ENCODE measurements at regions not wholly inside any gene's neighbourhood (a gene's known extent, or its start where the extent isn't known, plus 50 kb on each side); places are given as distances from the start of the nearest gene placed in this dataset.

DNA sequence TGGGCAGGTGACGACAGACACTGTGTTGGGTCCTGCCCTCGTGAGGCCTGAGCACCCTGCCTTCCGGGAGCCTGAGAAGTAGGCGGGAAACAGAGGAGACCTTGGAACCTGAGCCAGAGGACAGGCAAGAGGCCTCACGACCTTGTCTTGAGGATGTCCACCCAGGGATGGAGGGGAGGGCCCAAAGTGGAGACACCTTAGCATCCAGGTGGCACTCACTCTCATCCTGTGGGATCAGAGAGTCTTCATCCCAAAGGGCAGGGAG lies 347.2 kb downstream of the NPHP4 start:
- Histone ChIP-seq H3K79me2 (ENCODE audit: insufficient read depth, low read length) (no peaks in the 10 kb centered on the region), H3K27me3 (ENCODE audit: control insufficient read depth in 2 of 2, insufficient read depth in 2 of 2, low read length in 2 of 2) (no peaks in the 10 kb centered on the region), H3K4me3 (replicated peaks in 1 of 3; ENCODE audit: low read depth in 2 of 3, low read length in 3 of 3) (no peak overlapping the region), H3K36me3 (replicated peaks in 1 of 2; ENCODE audit: control insufficient read depth in 1 of 2, insufficient read depth in 2 of 2, low read length in 2 of 2) (no peaks in the 10 kb centered on the region), H3K4me1 (ENCODE audit: control insufficient read depth in 1 of 2, insufficient read depth in 2 of 2, low read length in 2 of 2) (no peaks in the 10 kb centered on the region), H3K9ac (ENCODE audit: insufficient read depth, low read length, poor library complexity, severe bottlenecking) (no peak overlapping the region), H2AFZ (ENCODE audit: insufficient read depth, low read depth, low read length, poor library complexity, severe bottlenecking) (no peak overlapping the region), H3K9me3 (replicated peaks in 1 of 2; ENCODE audit: control insufficient read depth in 1 of 2, insufficient read depth in 1 of 2, low read length in 2 of 2) (peaks cover 0 to 15% of the 10 kb centered on the region in 2 donors), H3K27ac (ENCODE audit: low read depth in 1 of 2, low read length in 2 of 2) (no peak overlapping the region), H3K4me2 (replicated peaks; ENCODE audit: extremely low read depth, low read length, poor library complexity, severe bottlenecking) (no peak overlapping the region), H4K20me1 (ENCODE audit: insufficient read depth, low read length) (no peaks in the 10 kb centered on the region)
- intact Hi-C loops (cut with micrococcal nuclease), result no loop called here
- peaks cover 12 to 14% (median 12%) of the 10 kb centered on the region in 3 donors for H3K27me3 Mint-ChIP-seq (ENCODE audit: low read depth in 3 of 3)
- H3K4me3 Mint-ChIP-seq, result no peak overlapping the region
- DNase-seq, result no peak
- no peaks in the 10 kb centered on the region for H3K4me1 Mint-ChIP-seq
- H3K36me3 Mint-ChIP-seq, result no peaks in the 10 kb centered on the region
- TF ChIP-seq, protein P1, sequence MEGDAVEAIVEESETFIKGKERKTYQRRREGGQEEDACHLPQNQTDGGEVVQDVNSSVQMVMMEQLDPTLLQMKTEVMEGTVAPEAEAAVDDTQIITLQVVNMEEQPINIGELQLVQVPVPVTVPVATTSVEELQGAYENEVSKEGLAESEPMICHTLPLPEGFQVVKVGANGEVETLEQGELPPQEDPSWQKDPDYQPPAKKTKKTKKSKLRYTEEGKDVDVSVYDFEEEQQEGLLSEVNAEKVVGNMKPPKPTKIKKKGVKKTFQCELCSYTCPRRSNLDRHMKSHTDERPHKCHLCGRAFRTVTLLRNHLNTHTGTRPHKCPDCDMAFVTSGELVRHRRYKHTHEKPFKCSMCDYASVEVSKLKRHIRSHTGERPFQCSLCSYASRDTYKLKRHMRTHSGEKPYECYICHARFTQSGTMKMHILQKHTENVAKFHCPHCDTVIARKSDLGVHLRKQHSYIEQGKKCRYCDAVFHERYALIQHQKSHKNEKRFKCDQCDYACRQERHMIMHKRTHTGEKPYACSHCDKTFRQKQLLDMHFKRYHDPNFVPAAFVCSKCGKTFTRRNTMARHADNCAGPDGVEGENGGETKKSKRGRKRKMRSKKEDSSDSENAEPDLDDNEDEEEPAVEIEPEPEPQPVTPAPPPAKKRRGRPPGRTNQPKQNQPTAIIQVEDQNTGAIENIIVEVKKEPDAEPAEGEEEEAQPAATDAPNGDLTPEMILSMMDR (IDR thresholded peaks at IDR 0.05), result no peak
- peaks cover 10 to 27% (median 14%) of the 10 kb centered on the region in 7 donors for H3K9me3 Mint-ChIP-seq
- 80% methylated on average over 5 of the region's 5 CpGs for WGBS (ENCODE audit: insufficient coverage)
- H3K27ac Mint-ChIP-seq, result no peak overlapping the region

DNA sequence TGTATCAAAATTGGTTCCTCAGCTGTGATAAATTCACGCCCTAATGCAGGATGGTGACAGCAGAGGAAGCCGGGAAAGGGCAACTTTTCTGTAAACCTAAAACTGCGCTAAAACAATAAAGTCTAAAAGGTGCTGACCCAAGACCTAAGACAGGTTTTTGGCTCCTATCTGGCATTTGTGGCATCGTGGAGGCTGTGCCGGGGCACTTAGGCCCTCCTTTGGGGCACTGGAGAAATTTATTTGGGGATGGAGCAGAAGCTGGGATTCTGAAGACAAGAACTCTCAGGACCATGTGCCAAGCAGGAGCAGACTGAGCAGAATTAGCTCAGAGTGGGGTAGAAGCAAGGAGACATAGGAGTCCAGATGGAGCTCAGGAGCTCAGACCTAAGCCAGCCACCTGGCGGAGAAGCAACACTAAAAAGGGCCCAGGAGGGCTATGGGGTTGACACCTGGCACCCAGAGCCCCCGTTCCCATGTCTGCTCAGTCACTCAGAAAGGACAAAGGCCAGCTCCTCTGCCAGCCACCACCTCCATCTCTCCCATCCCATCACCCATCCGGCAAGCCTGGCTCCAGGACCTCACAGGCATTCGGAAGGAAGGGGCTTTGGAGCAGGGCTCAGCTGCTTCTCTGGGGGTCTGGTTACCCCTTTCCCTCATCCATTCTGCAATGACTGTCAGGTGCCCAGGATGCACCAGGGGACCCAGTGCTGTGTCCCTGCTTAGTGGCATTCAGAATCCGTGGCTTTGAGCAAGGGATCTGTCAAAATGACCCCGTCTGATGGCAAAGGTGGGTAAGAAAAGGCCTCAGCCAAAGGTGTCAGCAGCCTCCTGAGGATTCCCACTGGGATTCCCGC lies 347.7 kb downstream of the NPHP4 start:
- no peak for DNase-seq
- no peak overlapping the region for H3K27ac Mint-ChIP-seq
- intact Hi-C loops (cut with micrococcal nuclease), result no loop called here
- H3K36me3 Mint-ChIP-seq, result no peaks in the 10 kb centered on the region
- no peak overlapping the region for H3K9ac ChIP-seq (ENCODE audit: insufficient read depth, low read length, poor library complexity, severe bottlenecking)
- no peaks in the 10 kb centered on the region for H3K36me3 ChIP-seq (replicated peaks in 1 of 2; ENCODE audit: control insufficient read depth in 1 of 2, insufficient read depth in 2 of 2, low read length in 2 of 2)
- no peak overlapping the region for H3K4me3 ChIP-seq (replicated peaks in 1 of 3; ENCODE audit: low read depth in 2 of 3, low read length in 3 of 3)
- peaks cover 10 to 27% (median 14%) of the 10 kb centered on the region in 7 donors for H3K9me3 Mint-ChIP-seq
- no peak overlapping the region for H2AFZ ChIP-seq (ENCODE audit: insufficient read depth, low read depth, low read length, poor library complexity, severe bottlenecking)
- peaks cover 12 to 14% (median 12%) of the 10 kb centered on the region in 3 donors for H3K27me3 Mint-ChIP-seq (ENCODE audit: low read depth in 3 of 3)
- no peak overlapping the region for H3K4me2 ChIP-seq (replicated peaks; ENCODE audit: extremely low read depth, low read length, poor library complexity, severe bottlenecking)
- no peaks in the 10 kb centered on the region for H3K4me1 Mint-ChIP-seq
- H3K4me3 Mint-ChIP-seq, result no peak overlapping the region
- TF ChIP-seq, protein P1 (IDR thresholded peaks at IDR 0.05), result no peak
- 91% methylated on average over 12 of the region's 12 CpGs for WGBS (ENCODE audit: insufficient coverage)
- H3K79me2 ChIP-seq (ENCODE audit: insufficient read depth, low read length), result no peaks in the 10 kb centered on the region
- no peaks in the 10 kb centered on the region for H3K4me1 ChIP-seq (ENCODE audit: control insufficient read depth in 1 of 2, insufficient read depth in 2 of 2, low read length in 2 of 2)
- H3K9me3 ChIP-seq (replicated peaks in 1 of 2; ENCODE audit: control insufficient read depth in 1 of 2, insufficient read depth in 1 of 2, low read length in 2 of 2), result peaks cover 0 to 15% of the 10 kb centered on the region in 2 donors
- no peaks in the 10 kb centered on the region for H4K20me1 ChIP-seq (ENCODE audit: insufficient read depth, low read length)
- H3K27me3 ChIP-seq (ENCODE audit: control insufficient read depth in 2 of 2, insufficient read depth in 2 of 2, low read length in 2 of 2), result no peaks in the 10 kb centered on the region
- no peak overlapping the region for H3K27ac ChIP-seq (ENCODE audit: low read depth in 1 of 2, low read length in 2 of 2)
